GM12873 (cell line): ENCODE measurements at regions not wholly inside any gene's neighbourhood (a gene's known extent, or its start where the extent isn't known, plus 50 kb on each side); places are given as distances from the start of the nearest gene placed in this dataset.

Source experiments
- CTCF ChIP-seq: IDR thresholded peaks from 2 replicates; pipeline ENCODE4 v1.5.1; 2012; ENCODE audit warnings: low read depth, mild to moderate bottlenecking, moderate library complexity, low read length, control low read depth; ENCODE audit not compliant: insufficient read depth; ENCODE audit errors: missing control alignments

DNA sequence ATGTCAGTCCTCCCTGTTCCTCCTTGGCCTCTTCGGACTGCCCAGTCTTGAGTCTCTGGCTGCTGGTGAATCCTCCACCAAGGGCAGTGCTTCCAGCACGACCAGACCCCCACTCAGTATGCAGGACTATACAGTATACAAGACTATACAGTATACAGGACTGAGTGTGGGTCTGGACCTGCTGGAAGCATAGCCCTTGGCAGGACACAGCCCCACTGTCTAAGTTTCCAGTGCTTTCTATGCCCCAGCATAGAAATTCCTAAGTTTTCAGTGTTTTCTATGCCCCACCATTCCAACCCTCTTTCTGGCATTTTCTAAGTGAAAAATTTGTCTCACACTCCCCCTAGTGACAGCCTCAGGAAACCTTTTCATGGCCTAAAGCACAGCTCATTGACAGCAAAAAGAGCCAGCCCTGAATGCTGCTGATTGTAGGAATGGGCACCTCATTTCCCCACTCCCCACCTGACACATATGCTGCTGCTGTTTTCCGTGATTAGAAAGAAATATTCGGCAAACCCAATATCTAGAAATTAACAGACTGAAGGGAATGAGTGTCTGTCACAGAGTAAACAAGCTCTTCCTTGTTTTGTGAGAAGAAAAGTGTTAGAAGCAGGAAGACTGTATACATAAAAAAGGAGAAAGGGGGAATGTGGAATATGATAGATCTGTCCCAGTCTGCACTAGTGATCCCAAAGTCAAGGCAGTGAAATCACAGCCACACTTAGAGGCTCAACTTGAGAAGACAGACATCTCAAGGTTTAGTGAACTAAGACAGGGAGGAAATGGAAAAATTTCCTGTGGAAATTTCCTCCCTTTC is 206.9 kb downstream of the IBTK start:
- TF ChIP-seq CTCF, result peak; percentile 78

DNA sequence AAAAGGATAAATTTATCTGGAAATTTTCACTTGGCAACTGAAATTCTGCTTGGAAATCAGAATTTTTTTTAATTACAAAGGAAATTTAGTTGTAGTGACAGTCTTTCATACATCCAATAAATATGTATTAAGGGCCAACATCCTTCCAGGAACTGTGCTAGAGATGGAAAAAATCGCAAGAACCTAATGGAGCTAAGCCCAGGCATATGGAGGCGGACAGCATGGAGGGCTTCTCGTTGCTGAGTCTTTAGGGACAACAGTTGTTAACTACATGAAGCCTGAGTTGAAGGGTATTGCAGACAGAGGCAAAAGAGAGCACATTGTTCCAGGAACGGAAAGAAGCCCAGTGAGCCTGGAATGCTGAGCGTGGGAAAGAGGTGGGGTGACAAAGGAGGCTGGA is 208.9 kb downstream of the IBTK start:
- no peak for TF ChIP-seq CTCF

GRCh38 chr6:82035526-82035925 is 212.0 kb downstream of the IBTK start:
- TF ChIP-seq CTCF, result no peak

GRCh38 chr6:82033631-82034211 is 213.8 kb downstream of the IBTK start:
- no peak for TF ChIP-seq CTCF

DNA sequence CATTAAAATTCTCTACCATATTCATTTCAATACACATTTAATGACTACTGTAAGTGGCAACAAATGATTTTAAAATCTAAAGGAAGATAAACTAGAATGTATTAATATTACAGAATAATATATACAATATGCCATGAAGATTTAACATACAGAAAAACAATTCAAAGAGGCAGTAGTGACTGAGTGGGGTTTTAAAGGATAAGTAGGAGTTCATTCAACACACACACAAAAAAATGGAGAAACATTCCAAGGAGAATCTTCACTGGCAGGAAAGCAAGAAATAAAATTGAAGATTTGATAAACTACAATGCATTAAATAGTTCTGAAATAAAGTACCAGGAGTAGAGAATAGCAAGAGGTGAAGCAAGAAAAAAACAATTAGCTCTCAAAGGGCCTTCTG is 215.1 kb downstream of the IBTK start:
- TF ChIP-seq CTCF, result no peak

DNA sequence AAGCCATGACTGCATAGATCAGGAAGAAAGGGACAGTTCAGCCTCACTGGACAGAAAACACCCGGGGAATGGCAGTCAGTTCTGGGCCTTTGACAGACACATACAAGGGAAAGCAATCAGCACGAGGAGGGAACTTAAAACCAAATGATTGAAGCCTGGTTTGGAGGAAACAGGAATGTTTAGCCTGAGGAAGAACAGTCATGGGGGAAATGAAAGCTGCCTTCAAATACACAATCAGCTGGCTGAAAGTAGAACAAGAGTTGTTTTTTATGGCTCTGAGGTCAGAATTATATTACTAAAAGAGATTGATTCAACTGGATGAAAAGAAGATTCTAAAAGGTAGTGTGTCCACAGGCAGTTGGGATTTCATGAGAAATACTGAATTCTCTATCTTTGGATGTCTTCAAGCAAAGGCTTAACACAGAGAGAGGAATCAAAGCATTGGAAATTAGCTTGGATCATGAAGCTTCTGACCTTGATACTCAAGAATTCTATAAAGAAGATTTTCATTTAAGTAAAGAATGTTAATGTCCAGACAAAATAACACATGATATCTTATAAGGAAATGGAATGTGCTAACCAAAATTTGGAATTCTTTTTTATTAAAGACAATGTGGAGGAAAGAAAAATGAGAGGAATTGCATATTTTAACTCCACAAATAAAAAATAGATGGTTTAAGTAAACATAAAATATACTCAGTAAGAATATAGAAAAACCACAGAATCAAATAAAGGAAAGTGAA is 216.6 kb downstream of the IBTK start:
- TF ChIP-seq CTCF, result no peak

DNA sequence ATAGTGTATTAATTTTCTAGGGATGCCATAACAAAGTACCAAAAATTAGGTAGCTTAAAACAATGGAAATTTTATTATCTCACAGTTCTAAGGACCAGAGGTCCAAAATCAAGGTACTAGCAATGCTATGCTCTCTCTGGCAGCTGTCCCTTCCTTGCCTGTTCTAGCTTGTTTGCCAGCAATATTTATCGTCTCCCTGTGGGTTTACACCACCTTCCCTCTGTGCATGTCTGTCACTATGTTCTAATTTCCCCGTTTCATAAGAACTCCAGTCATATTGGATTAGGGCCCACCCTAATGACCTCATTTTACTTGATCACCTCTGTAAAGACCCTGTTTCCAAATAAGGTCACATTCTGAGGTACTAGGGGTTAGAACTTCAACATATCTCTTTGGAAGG is 217.2 kb downstream of the IBTK start:
- TF ChIP-seq CTCF, result no peak
